ENCODE measurements at regions not wholly inside any gene's neighbourhood (a gene's known extent, or its start where the extent isn't known, plus 50 kb on each side); places are given as distances from the start of the nearest gene placed in this dataset.

GRCh38 chr9:111178331-111179055 is 140.2 kb upstream of the LPAR1 start:
- intact Hi-C loops (cut with DNase I, micrococcal nuclease), result no loop called here
- no peak for ATAC-seq
- no peak for DNase-seq

GRCh38 chr9:111176511-111176910 is 138.2 kb upstream of the LPAR1 start:
- no peak for ATAC-seq

More at GRCh38 chr9:111178331-111179055, 140.2 kb upstream of the LPAR1 start:
- H3K9me3 ChIP-seq, result no peaks in the 10 kb centered on the region
- no peaks in the 10 kb centered on the region for H3K4me1 ChIP-seq (ENCODE audit: low read depth)
- no peak for TF ChIP-seq CTCF (IDR thresholded peaks at IDR 0.05)
- H3K4me3 ChIP-seq, result no peak overlapping the region
- H3K36me3 ChIP-seq (ENCODE audit: low read depth), result no peaks in the 10 kb centered on the region

GRCh38 chr9:111175350-111175749 is 137.1 kb upstream of the LPAR1 start:
- intact Hi-C loops (cut with DNase I, micrococcal nuclease), result no loop called here
- no peak for DNase-seq
- TF ChIP-seq CTCF (IDR thresholded peaks at IDR 0.05), result no peak
- ATAC-seq, result no peak
- no peaks in the 10 kb centered on the region for H3K36me3 ChIP-seq (ENCODE audit: low read depth)
- H3K4me1 ChIP-seq (ENCODE audit: low read depth), result no peaks in the 10 kb centered on the region
- no peak overlapping the region for H3K4me3 ChIP-seq
- H3K9me3 ChIP-seq, result no peaks in the 10 kb centered on the region

More at GRCh38 chr9:111176511-111176910, 138.2 kb upstream of the LPAR1 start:
- no peak for TF ChIP-seq CTCF (IDR thresholded peaks at IDR 0.05)
- no peaks in the 10 kb centered on the region for H3K4me1 ChIP-seq (ENCODE audit: low read depth)
- no peaks in the 10 kb centered on the region for H3K9me3 ChIP-seq
- DNase-seq, result no peak
- no peaks in the 10 kb centered on the region for H3K36me3 ChIP-seq (ENCODE audit: low read depth)
- intact Hi-C loops (cut with DNase I, micrococcal nuclease), result no loop called here
- no peak overlapping the region for H3K4me3 ChIP-seq

- intact Hi-C loops (cut with DNase I, micrococcal nuclease), result no loop called here
Observed at GRCh38 chr9:111167341-111167740, 129.1 kb upstream of the LPAR1 start.

GRCh38 chr9:111163716-111164389 is 125.6 kb upstream of the LPAR1 start:
- TF ChIP-seq CTCF (IDR thresholded peaks at IDR 0.05), result no peak
- no peaks in the 10 kb centered on the region for H3K4me1 ChIP-seq (ENCODE audit: low read depth)
- no peak for DNase-seq
- no peaks in the 10 kb centered on the region for H3K36me3 ChIP-seq (ENCODE audit: low read depth)
- no peak for ATAC-seq
- no peak overlapping the region for H3K4me3 ChIP-seq
- H3K9me3 ChIP-seq, result peaks cover 11% of the 10 kb centered on the region
- intact Hi-C loops (cut with DNase I, micrococcal nuclease), result no loop called here

More at GRCh38 chr9:111167341-111167740, 129.1 kb upstream of the LPAR1 start:
- ATAC-seq (no peak), DNase-seq (no peak)
- H3K4me1 ChIP-seq (ENCODE audit: low read depth), result no peaks in the 10 kb centered on the region
- H3K4me3 ChIP-seq, result no peak overlapping the region
- H3K36me3 ChIP-seq (ENCODE audit: low read depth), result no peaks in the 10 kb centered on the region
- peaks cover 11% of the 10 kb centered on the region for H3K9me3 ChIP-seq
- no peak for TF ChIP-seq CTCF (IDR thresholded peaks at IDR 0.05)

All from mucosa of descending colon (tissue), 3 donors.